ENCODE measurements at regions not wholly inside any gene's neighbourhood (a gene's known extent, or its start where the extent isn't known, plus 50 kb on each side); places are given as distances from the start of the nearest gene placed in this dataset.

DNA sequence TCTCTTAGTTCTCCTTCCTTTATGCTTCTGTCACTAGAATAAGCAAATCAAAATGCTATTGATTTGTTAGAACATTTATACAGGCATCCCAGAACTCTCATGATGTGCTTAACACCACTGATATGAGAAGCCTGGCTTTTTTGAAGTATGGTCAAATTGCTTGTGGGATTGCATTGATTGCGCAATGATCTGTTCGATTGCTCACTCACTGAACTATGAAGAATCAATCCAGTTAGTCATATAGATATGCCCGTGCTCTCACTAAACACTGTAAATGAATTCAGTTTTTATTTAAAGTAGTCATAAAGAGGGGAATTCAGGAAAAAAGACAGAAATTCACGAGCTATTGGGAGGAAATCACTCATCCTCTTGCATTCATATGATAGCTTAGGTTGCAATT, 1237.8 kb downstream of the SUCLG1 start:
- H3F3A ChIP-seq (ENCODE audit: low read depth): no peaks in the 10 kb centered on the region
- H3K4me1 ChIP-seq (ENCODE audit: insufficient read depth, low read length, poor library complexity, severe bottlenecking): no peaks in the 10 kb centered on the region
- no peak overlapping the region for H3K4me2 ChIP-seq (ENCODE audit: low read depth, low read length, poor library complexity, severe bottlenecking)
- no peaks in the 10 kb centered on the region for H3K9me3 ChIP-seq (ENCODE audit: insufficient read depth, low read depth, low read length)
- no peaks in the 10 kb centered on the region for H3K9me2 ChIP-seq (replicated peaks; ENCODE audit: low read depth, low read length)
- H3K4me3 ChIP-seq (ENCODE audit: low read length, poor library complexity, severe bottlenecking): no peak overlapping the region
- no peaks in the 10 kb centered on the region for H3K79me2 ChIP-seq (ENCODE audit: insufficient read depth, low read length)
- TF ChIP-seq EZH2phosphoT487 (IDR thresholded peaks at IDR 0.05; ENCODE audit: borderline replicate concordance): no peak
- TF ChIP-seq, protein P1, sequence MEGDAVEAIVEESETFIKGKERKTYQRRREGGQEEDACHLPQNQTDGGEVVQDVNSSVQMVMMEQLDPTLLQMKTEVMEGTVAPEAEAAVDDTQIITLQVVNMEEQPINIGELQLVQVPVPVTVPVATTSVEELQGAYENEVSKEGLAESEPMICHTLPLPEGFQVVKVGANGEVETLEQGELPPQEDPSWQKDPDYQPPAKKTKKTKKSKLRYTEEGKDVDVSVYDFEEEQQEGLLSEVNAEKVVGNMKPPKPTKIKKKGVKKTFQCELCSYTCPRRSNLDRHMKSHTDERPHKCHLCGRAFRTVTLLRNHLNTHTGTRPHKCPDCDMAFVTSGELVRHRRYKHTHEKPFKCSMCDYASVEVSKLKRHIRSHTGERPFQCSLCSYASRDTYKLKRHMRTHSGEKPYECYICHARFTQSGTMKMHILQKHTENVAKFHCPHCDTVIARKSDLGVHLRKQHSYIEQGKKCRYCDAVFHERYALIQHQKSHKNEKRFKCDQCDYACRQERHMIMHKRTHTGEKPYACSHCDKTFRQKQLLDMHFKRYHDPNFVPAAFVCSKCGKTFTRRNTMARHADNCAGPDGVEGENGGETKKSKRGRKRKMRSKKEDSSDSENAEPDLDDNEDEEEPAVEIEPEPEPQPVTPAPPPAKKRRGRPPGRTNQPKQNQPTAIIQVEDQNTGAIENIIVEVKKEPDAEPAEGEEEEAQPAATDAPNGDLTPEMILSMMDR (conservative IDR thresholded peaks at IDR 0.05; ENCODE audit: low read length): no peak
- H3K9ac ChIP-seq (ENCODE audit: low read depth, low read length, poor library complexity, severe bottlenecking): no peak overlapping the region
- H4K20me1 ChIP-seq (ENCODE audit: insufficient read depth, low read length, poor library complexity, severe bottlenecking): no peaks in the 10 kb centered on the region
- H3K36me3 ChIP-seq (ENCODE audit: insufficient read depth, low read length): no peaks in the 10 kb centered on the region
- no peaks in the 10 kb centered on the region for H3K27me3 ChIP-seq (ENCODE audit: insufficient read depth, low read length, poor library complexity, severe bottlenecking)
- H2AFZ ChIP-seq (ENCODE audit: low read length): no peak overlapping the region

DNA sequence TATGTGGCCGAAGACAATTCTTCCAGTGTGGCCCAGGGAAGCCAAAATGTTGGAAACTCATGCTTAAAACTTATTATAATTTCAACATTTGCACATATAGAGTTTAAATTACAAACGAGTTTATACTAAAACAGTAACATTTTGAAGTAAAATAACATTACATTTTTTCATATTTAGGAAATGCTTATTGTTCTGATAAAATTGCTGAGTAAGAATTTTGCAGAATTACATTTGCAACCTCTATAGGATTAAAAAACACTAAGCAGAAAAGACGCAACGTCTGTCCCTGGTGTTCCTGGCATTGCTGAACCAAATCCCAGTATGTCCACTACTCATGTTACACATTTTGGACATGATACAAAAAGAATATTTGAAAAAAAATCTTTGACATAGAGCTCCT, 1241.2 kb downstream of the SUCLG1 start:
- Histone ChIP-seq H3K79me2 (ENCODE audit: insufficient read depth, low read length) (no peaks in the 10 kb centered on the region), H4K20me1 (ENCODE audit: insufficient read depth, low read length, poor library complexity, severe bottlenecking) (no peaks in the 10 kb centered on the region), H3K9me3 (ENCODE audit: insufficient read depth, low read depth, low read length) (no peaks in the 10 kb centered on the region), H3K9ac (ENCODE audit: low read depth, low read length, poor library complexity, severe bottlenecking) (no peak overlapping the region), H3K4me3 (ENCODE audit: low read length, poor library complexity, severe bottlenecking) (no peak overlapping the region), H3K9me2 (replicated peaks; ENCODE audit: low read depth, low read length) (no peaks in the 10 kb centered on the region), H3K36me3 (ENCODE audit: insufficient read depth, low read length) (no peaks in the 10 kb centered on the region), H2AFZ (ENCODE audit: low read length) (no peak overlapping the region), H3F3A (ENCODE audit: low read depth) (no peaks in the 10 kb centered on the region), H3K4me2 (ENCODE audit: low read depth, low read length, poor library complexity, severe bottlenecking) (no peak overlapping the region), H3K4me1 (ENCODE audit: insufficient read depth, low read length, poor library complexity, severe bottlenecking) (no peaks in the 10 kb centered on the region), H3K27me3 (ENCODE audit: insufficient read depth, low read length, poor library complexity, severe bottlenecking) (no peaks in the 10 kb centered on the region)
- TF ChIP-seq, protein P1 (conservative IDR thresholded peaks at IDR 0.05; ENCODE audit: low read length): no peak
- no peak for TF ChIP-seq EZH2phosphoT487 (IDR thresholded peaks at IDR 0.05; ENCODE audit: borderline replicate concordance)

DNA sequence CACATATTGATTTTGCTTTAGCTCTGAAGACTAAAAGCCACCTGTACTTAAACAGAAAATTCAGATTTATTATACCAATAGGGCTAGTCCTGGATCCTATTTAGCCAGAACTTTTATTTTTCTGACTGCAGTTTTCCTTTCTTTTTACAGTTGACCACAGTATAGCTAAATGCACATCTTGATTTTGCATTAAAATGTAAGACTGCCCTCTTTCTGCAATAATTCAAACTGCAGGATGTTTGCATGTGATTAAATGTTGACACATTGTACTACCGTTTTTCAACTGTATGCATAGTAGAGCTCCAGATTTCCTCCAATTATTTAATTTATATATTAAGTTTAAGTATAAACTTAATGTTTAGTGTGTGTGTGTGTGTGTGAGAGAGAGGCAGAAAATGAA, 1262.9 kb downstream of the SUCLG1 start:
- no peaks in the 10 kb centered on the region for H3K36me3 ChIP-seq (ENCODE audit: insufficient read depth, low read length)
- no peak overlapping the region for H3K4me2 ChIP-seq (ENCODE audit: low read depth, low read length, poor library complexity, severe bottlenecking)
- H3K4me3 ChIP-seq (ENCODE audit: low read length, poor library complexity, severe bottlenecking): no peak overlapping the region
- no peaks in the 10 kb centered on the region for H3K9me3 ChIP-seq (ENCODE audit: insufficient read depth, low read depth, low read length)
- no peaks in the 10 kb centered on the region for H3K27me3 ChIP-seq (ENCODE audit: insufficient read depth, low read length, poor library complexity, severe bottlenecking)
- TF ChIP-seq, protein P1 (conservative IDR thresholded peaks at IDR 0.05; ENCODE audit: low read length): peak; percentile 70
- TF ChIP-seq EZH2phosphoT487 (IDR thresholded peaks at IDR 0.05; ENCODE audit: borderline replicate concordance): no peak
- no peaks in the 10 kb centered on the region for H3K9me2 ChIP-seq (replicated peaks; ENCODE audit: low read depth, low read length)
- H3F3A ChIP-seq (ENCODE audit: low read depth): no peaks in the 10 kb centered on the region
- no peaks in the 10 kb centered on the region for H4K20me1 ChIP-seq (ENCODE audit: insufficient read depth, low read length, poor library complexity, severe bottlenecking)
- H3K9ac ChIP-seq (ENCODE audit: low read depth, low read length, poor library complexity, severe bottlenecking): no peak overlapping the region
- no peaks in the 10 kb centered on the region for H3K4me1 ChIP-seq (ENCODE audit: insufficient read depth, low read length, poor library complexity, severe bottlenecking)
- H2AFZ ChIP-seq (ENCODE audit: low read length): no peak overlapping the region
- H3K79me2 ChIP-seq (ENCODE audit: insufficient read depth, low read length): no peaks in the 10 kb centered on the region

All from Loucy (cell line).